ENCODE measurements at regions not wholly inside any gene's neighbourhood (a gene's known extent, or its start where the extent isn't known, plus 50 kb on each side); places are given as distances from the start of the nearest gene placed in this dataset.

DNA sequence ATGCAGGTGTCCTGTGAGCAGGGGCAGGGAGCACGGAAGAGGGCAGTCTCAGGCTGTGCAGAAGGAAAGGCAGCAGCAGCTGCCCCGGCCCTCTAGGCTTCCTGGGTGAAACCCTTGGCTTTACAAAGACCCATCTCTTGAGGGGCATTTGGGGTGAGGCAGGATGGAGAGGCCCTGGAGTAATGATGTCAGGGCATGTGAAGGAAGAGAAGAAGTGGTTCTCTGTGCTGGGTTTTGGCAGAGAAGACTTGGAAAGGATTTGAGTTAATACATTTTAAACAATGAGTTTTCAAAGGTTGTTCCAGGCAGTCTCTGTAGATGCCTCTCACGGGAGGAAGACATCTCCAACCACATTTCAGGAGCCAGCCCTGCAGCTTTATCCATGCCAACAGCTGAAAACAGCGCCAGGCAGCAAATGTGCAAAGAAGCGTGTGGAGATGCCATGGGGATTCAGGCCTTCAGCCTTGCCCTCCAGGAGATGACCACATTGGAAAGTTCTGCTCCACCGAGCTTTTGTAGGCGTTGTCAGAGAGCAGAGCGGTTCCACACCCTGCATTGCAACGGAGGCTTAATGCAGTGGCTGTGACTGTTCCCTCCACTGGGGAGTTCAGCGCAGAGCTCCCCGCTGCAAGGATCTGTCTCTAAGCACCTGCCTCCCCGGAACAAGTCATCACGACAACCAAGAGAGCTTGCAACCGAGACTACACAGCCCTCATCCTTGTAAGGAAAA, 322.8 kb downstream of the UQCRFS1 start:
- CTCF ChIA-PET, result interaction anchor here (1.0 kb wide), 1 partner anchor 11 kb away, joined by 4 read pairs; no protein-coding TSS in a partner anchor
- TF ChIP-seq, protein P1, sequence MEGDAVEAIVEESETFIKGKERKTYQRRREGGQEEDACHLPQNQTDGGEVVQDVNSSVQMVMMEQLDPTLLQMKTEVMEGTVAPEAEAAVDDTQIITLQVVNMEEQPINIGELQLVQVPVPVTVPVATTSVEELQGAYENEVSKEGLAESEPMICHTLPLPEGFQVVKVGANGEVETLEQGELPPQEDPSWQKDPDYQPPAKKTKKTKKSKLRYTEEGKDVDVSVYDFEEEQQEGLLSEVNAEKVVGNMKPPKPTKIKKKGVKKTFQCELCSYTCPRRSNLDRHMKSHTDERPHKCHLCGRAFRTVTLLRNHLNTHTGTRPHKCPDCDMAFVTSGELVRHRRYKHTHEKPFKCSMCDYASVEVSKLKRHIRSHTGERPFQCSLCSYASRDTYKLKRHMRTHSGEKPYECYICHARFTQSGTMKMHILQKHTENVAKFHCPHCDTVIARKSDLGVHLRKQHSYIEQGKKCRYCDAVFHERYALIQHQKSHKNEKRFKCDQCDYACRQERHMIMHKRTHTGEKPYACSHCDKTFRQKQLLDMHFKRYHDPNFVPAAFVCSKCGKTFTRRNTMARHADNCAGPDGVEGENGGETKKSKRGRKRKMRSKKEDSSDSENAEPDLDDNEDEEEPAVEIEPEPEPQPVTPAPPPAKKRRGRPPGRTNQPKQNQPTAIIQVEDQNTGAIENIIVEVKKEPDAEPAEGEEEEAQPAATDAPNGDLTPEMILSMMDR (IDR thresholded peaks at IDR 0.05; ENCODE audit: control extremely low read depth, extremely low read depth, low read depth, missing control alignments), result no peak
- POLR2A ChIA-PET, result no interaction called here
- DNase-seq (ENCODE audit: extremely low spot score), result no peak

DNA sequence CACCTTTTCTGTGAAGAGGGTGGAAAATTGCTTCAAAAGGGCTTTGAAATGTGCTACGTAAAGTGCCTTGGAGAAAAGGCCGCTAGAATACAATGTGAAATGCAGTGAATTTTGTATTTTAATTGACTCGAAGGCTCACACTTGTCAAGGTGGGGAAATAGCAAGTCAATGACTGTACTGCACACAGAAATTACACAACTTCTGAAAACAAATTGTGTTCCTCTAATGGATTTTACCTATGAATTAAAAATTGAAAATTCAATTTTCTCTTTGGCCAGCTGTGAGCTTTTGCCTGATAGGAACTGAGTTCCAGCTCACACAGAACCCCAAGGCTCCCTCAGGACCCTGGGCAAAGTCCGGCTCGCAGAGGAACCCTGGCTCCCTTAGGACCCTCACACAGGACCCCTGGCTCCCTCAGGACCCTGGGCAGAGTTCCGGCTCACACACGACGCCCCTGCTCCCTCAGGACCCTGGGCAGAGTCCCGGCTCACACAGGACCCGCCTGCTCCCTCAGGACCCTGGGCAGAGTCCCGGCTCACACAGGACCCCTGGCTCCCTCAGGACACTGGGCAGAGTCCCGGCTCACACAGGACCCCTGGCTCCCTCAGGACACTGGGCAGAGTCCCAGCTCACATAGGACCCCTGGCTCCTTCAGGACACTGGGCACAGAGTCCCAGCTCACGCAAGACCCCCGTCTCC, 324.9 kb downstream of the UQCRFS1 start:
- TF ChIP-seq, protein P1 (IDR thresholded peaks at IDR 0.05; ENCODE audit: control extremely low read depth, extremely low read depth, low read depth, missing control alignments), result no peak
- DNase-seq (ENCODE audit: extremely low spot score), result no peak
- ChIA-PET POLR2A (no interaction called here), CTCF (no interaction called here)

DNA sequence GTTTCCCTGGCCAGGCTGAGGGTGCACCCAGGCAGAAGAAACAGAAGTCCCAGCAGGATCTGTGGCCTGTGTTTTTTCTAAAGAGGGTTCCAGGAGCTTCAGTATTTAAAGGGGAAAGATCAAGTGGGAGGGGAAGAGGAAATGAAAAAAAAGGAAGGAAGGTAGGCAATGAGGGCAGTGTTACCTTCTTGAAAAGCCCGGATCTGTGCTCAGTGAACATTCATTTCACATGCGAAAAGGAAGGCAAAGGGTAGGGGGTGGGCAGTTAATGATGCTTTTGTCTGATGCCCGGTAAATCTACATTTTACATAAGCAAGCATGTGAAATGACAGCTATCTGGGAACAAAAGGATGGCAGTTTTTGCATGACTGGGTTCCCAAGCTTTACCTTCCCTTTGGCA, 326.2 kb downstream of the UQCRFS1 start:
- POLR2A ChIA-PET, result no interaction called here
- no peak for DNase-seq (ENCODE audit: extremely low spot score)
- TF ChIP-seq, protein P1 (IDR thresholded peaks at IDR 0.05; ENCODE audit: control extremely low read depth, extremely low read depth, low read depth, missing control alignments), result no peak
- CTCF ChIA-PET, result interaction anchor here (1.2 kb wide), 1 partner anchor 8 kb away, joined by 6 read pairs; no protein-coding TSS in a partner anchor

DNA sequence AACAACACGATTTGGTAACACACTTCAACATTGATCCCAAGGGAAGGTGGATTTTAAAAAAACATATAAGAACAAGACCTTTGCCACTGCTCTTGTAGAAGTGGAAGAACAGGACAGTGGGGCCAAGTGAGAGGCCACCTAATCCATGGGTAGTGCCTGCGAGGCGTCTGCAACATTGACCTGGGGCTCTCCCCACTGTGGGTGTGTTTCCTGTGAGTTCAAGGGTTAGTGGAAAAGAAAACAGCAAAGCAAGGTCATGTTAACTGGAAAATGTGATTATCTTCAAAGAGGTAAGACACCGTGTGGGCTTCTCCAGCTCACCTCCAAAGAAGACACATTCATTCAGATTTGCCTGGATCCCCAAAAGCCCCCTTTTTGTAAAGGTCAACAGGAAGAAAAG, 327.0 kb downstream of the UQCRFS1 start:
- ChIA-PET CTCF (no interaction called here), POLR2A (no interaction called here)
- TF ChIP-seq, protein P1 (IDR thresholded peaks at IDR 0.05; ENCODE audit: control extremely low read depth, extremely low read depth, low read depth, missing control alignments), result no peak
- DNase-seq (ENCODE audit: extremely low spot score), result no peak

DNA sequence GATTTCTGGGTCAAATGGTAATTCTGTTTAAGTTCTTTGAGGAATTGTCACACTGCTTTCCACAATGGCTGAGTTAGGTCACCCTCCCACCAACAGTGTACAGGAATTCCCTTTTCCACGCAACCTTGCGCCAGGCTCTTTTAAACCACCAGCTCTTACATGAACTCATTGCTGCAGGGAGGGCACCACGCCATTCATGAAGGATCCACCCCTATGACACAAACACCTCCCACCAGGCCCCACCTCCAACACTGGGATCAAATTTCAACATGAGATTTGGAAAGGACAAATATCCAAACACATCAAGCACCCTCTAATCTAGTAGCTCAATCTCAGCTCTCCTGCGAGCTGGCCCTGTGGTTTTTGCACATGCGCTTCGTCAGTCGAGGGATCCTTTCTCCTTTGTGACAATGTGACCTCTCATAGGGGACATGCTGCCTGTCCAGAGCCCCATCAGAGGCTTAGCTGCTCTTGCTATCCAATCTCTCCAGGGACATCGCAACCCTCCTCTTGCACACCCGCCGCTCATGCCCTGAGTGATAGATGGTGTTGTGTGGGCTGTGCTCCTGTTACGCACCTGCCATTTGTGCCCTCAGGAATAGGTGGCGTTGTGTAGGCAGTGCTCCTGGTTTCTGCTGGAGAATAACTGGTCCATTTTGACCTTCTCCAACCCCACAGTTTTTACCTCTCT, 328.0 kb downstream of the UQCRFS1 start:
- ChIA-PET POLR2A (no interaction called here), CTCF (no interaction called here)
- no peak for DNase-seq (ENCODE audit: extremely low spot score)
- TF ChIP-seq, protein P1 (IDR thresholded peaks at IDR 0.05; ENCODE audit: control extremely low read depth, extremely low read depth, low read depth, missing control alignments), result no peak

DNA sequence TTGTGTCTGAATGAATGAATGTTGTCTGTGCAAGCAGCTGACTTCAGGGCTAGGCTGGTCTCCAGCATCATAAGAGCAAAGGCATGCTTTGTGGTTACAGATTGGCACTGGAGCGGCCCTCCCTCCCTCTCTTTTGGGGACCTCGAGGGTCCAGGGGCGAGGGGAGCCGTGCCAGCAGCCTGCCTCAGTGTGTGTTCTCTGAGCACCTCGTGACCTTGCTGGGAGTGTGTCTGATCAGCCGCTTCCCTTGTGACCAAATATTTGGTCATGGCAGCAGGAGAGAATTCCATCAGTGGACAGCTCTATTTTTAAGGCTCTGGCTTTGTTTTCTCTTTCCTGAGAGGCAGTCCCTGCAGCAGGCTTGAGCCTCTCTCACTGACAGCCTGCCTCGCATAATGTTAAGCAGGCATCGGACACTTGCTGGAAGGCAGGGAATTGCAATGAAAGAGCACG, 329.7 kb downstream of the UQCRFS1 start:
- no peak for DNase-seq (ENCODE audit: extremely low spot score)
- ChIA-PET POLR2A (no interaction called here), CTCF (interaction anchor here (1.0 kb wide), 1 partner anchor 30 kb away, joined by 3 read pairs; no protein-coding TSS in a partner anchor)
- TF ChIP-seq, protein P1 (IDR thresholded peaks at IDR 0.05; ENCODE audit: control extremely low read depth, extremely low read depth, low read depth, missing control alignments), result no peak
